GM21367 (cell line): ENCODE measurements at regions not wholly inside any gene's neighbourhood (a gene's known extent, or its start where the extent isn't known, plus 50 kb on each side); places are given as distances from the start of the nearest gene placed in this dataset.
"Not testable (repeated sequence)": the region's sequence is repeated elsewhere in the genome, so short reads cannot be mapped to it uniquely, and the experiment has no call there.

Source experiments
- ATAC-seq: cut with Tn5 transposase; IDR thresholded peaks from one replicate; pipeline ENCODE4 v1.9.1; 2021; ENCODE audit not compliant: unreplicated experiment

GRCh38 chr21:14827468-14827867 lies 237.3 kb downstream of the NRIP1 start:
- no peak for ATAC-seq

- ATAC-seq = peak; percentile 61
These were observed 238.2 kb downstream of the NRIP1 start for GRCh38 chr21:14826630-14827029.

DNA sequence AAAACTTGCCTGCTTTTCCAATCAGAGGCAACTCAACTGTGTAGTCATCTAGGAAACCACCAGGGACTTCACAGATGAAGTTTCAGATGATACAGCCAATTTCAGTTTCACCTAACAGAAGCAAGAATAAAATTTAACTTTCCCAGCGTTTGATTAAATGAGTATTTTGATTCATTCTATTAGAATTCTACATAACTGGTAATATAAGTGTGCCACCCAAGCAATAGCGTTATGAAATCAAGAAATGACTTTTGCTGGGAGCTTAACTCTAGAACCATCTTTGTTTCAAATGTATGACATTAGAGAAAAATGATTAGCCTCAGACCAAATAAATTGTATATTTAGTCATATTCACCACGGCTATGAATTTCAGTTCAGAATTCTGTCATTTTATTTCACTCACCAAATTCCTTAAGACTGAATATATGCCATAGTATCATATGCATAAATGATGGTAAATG lies 239.3 kb downstream of the NRIP1 start:
- peak; percentile 60 for ATAC-seq

GRCh38 chr21:14824126-14824525 lies 240.7 kb downstream of the NRIP1 start:
- no peak for ATAC-seq

DNA sequence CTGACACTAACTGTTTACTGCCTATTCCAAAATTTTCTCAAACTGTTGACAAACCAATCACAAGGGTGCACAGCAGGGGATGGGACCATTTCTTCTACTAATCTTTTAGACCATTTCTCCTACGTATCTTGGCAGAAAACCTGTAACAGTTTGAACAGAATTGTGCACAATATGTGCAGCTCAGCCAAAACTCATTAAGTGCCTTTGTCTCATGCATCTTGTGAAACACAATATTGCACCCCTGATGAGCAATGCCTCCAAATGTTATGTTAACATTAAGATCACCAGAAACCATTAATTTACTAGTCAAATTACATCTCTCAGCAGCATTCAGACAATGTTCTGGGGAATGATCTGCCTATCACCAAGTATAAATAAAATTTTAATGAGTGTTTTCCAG lies 247.5 kb downstream of the NRIP1 start:
- ATAC-seq = no peak

GRCh38 chr21:14814991-14815390 lies 249.8 kb downstream of the NRIP1 start:
- no peak for ATAC-seq

GRCh38 chr21:14814282-14814681 lies 250.5 kb downstream of the NRIP1 start:
- no peak for ATAC-seq

- ATAC-seq = not testable (repeated sequence)
These were observed 258.1 kb upstream of the SAMSN1 start for GRCh38 chr21:14804170-14804569.

GRCh38 chr21:14797543-14797942 lies 251.4 kb upstream of the SAMSN1 start:
- no peak for ATAC-seq

- no peak for ATAC-seq
These were observed 241.2 kb upstream of the SAMSN1 start for GRCh38 chr21:14787312-14787711.

- no peak for ATAC-seq
These were observed 239.6 kb upstream of the SAMSN1 start for GRCh38 chr21:14785679-14786078.

DNA sequence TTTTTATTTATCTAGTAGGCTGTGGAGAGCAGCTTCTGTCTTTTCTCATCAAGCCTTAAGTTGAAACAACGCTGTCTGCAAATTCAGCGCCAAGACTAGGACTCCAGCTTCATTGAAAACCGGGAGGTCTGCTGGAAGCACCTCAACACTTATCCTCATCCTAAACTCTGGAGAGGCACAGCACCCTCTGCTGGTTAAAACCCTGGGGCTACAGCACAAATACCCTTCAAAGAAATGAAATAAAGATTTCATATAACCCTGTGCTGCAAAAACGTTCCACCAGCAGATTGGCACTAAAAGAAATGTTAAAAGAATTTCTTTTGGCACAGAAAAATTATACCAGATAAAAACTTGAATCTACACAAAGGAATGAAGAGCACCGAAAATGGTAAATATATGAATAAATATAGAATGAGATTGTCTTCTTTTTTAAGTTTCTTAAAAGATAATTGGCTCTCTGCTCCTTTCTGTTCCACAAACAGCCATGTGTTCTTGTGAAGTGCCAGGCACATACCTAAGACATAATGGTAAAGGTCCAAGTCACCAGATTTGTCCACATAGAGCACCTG lies 227.7 kb upstream of the SAMSN1 start:
- ATAC-seq = no peak

GRCh38 chr21:14771593-14771992 lies 225.5 kb upstream of the SAMSN1 start:
- no peak for ATAC-seq

DNA sequence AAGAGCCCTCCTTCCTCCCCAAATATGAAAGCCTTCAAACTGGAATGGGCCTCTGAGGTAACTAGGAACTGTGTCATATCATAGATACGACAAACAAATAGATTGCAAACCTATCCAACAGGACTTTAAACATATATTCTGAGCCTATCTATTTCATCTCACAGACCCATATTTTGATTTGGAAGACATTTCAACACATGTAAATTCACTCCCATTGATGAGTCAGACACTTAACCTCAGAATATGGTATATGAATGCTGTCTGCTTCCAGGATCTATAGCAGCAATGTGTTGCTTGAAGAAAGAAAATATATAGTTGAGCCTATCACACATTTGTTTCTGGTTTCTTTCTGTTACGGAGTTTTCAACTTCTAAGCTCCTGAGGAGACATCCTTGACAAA lies 221.9 kb upstream of the SAMSN1 start:
- no peak for ATAC-seq

DNA sequence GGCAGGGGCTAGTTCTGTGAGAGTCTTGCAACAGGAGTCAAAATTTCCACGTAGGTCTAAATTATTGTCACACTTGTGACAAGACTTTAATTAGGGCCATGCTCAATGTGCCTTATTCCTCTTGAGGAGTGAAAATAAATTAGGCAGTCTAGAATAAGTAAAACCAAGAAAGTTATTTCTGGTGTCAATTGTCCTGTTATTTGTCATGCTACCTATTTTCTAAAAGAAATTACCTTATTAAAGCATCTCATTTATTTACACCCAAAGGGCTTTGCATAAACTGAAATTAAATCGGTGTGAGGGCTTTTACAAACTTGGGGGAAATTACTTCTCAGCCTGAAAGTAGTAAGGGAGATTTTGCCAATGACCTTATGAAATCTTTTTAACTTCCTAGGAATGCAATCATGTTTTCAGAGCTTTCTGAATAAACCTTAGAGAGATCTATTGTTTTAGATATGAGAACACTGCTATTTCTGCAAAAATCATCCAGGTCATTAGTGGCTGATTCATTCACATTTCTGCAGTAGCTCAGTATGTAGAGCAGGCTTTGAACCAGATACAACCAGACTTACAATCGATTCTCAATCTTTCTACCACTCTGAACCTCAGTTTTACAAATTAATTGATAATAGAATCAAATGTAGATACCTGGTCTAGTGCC lies 221.2 kb upstream of the SAMSN1 start:
- ATAC-seq = no peak

DNA sequence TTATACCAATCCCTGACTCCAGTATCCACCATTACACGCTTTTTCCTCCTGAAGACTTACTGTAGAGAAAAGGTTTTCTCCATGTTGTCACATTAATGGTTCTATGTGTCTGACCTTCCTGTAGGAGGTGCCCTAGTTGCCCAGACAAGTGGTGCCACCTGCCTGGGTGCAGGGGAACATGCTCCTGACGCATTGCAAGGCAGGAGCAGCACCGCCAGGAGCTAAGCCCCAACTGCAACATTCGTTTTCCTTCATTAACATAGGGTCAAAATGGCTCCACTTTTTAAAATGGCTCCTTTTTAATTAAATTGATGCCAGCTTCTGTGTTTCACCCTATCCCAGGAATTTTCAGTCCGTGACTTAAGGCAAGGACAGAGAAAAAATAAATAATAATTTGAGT lies 220.1 kb upstream of the SAMSN1 start:
- no peak for ATAC-seq

DNA sequence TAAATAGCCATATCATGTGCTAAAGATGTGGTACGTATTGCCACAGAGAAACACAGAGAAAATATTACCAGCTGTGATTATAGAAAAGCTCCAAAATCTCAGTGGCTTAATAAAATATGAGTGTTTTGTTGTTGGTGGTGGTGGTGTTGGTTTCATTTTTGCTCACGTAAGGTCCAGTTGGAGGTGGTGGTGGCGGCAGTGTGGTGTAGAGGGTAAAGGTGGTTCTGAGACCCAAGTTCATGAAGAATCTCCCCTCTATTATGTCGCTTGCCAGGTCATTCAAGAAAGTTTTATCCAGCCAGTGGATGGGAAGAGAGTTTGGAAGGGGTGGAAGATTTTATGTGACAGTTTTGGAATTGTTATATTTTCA lies 217.6 kb upstream of the SAMSN1 start:
- ATAC-seq = peak; percentile 27

DNA sequence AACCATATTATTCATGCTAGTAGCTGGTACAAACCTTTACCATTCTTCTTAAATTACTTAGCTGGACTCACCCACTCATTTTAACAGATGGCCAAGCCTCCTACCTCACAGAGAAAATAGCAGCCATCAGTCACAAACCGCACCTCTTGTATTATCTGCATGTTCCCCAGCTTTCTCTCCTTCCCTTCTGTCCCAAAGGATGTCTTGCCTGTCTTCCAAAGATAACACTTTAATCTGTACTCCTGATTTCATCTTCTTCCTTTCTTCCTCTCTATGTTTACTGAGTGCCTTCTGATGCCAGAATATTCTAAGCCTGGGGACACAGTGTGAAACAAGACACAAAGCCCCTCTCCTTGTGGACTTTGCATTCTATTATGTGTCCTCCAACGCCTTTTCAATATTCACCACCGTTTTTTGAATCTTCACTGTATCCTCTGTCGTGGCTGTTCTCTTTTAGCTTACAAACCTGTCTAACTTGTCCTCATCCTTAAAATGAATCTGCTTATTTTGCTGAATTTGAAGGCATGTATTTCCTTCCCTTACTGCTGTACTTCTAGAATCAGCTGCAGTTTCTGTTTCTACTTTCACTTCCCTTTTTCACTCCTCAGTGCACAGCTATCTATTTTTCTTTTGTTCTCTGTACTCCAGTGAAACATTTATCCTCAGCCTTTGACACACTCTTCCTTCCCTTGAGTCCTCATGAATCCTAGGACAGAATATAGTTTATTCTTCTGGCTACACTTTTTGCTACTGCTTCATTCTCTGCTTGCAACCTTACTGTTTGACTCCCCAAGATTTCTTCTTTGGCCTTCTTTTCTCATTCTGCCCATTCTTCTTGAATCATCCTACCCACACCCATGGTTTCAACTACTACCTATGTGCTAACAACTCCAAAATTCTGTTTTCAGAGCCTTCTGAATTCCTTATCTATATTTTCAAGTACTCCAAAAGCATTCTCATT lies 216.9 kb upstream of the SAMSN1 start:
- ATAC-seq = peak; percentile 97

DNA sequence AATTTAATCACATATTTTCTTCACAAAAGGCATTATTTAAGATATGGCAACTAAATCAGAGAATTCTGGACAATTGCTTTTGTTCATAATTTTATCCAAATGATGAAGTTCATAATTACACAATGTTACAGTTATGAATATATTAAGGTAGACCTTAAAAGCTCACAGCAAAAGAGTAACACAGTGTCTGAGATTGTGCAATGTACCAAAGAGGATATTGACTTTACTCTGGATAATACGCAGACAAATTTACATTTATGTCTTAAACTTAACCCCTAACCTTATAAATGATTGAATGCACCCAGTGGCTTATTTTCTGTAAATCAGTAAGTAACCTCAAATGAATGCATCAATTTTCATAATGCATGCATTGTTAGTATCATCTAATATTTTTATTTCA lies 216.2 kb upstream of the SAMSN1 start:
- ATAC-seq = no peak

- ATAC-seq = no peak
These were observed 213.2 kb upstream of the SAMSN1 start for GRCh38 chr21:14759285-14759684.

DNA sequence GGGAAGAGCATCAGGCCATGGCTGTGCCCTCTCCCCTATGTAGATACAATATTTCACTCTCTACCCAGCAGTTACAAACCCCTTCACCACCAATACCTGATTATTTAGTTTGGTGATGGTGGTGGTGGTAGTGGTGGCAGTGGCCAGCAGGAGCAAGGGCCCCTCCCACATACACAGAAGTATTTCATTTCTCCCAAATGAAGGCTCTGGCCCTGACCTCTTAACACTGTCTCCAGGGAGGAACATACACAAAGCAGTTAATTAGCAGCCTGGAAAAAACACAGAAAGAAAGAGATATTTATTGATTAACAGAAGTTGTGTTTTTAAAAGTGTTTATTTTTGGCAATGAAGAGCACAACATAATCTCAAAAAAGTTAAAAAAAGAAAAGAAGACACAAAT lies 212.7 kb upstream of the SAMSN1 start:
- no peak for ATAC-seq
